A549 (cell line): ENCODE measurements at regions not wholly inside any gene's neighbourhood (a gene's known extent, or its start where the extent isn't known, plus 50 kb on each side); places are given as distances from the start of the nearest gene placed in this dataset.

Experiments
- ATAC-seq, 2 experiments: fragments of 200-7000 bp in 1 of 2; fragments of >200 bp in 1 of 2; cut with Nextera tagmentation in 1 of 2; cut with Tn5 transposase in 1 of 2; 3 replicates each; pipeline versions ENCODE4 v1.8.0 to v1.9.1; 2018 to 2020; ENCODE audit warnings: mild to moderate bottlenecking in 1 of 2, moderate library complexity in 1 of 2
- CTCF ChIA-PET: fragments of 300-600 bp; sonication (Branson Sonifier 250); formaldehyde crosslinking; extraction: SDS; loops from one replicate; lab custom pipeline; 2021; ENCODE audit warnings: antibody characterized with exemption, inconsistent platforms; lab: Yijun Ruan, JAX
- POLR2A ChIA-PET: fragments of 350-600 bp; formaldehyde crosslinking; extraction: SDS; loops from one replicate; lab custom pipeline; 2021; ENCODE audit warnings: antibody characterized with exemption, inconsistent platforms; lab: Yijun Ruan, JAX
- DNase-seq, 2 experiments: peaks; one replicate each; pipeline versions ENCODE4 v3.0.0 to v3.0.0-alpha.2; 2011 to 2016; ENCODE audit warnings: low read depth in 1 of 2, low spot score in 1 of 2
- FAIRE-seq: peaks from 2 replicates; lab custom pipeline; 2011; peaks lifted over from hg19 to GRCh38; lab: Jason Lieb, UNC
- H3K27ac ChIP-seq, 2 experiments: fragments of >200 bp; sonication (Bioruptor Twin); formaldehyde crosslinking; 3 replicates each; pipeline ENCODE4 v1.5.1; 2016 to 2017
- H3K4me1 ChIP-seq: fragments of >200 bp; sonication (Bioruptor Twin); formaldehyde crosslinking; 3 replicates; pipeline ENCODE4 v1.6.1; 2016
- H3K4me2 ChIP-seq: fragments of >200 bp; sonication (Bioruptor Twin); formaldehyde crosslinking; 3 replicates; pipeline ENCODE4 v1.6.1; 2016
- H3K4me3 ChIP-seq: fragments of >200 bp; sonication (Bioruptor Twin); formaldehyde crosslinking; 3 replicates; pipeline ENCODE4 v1.5.1; 2016
- H3K9me3 ChIP-seq: fragments of >200 bp; sonication (Bioruptor Twin); formaldehyde crosslinking; 3 replicates; pipeline ENCODE4 v1.6.1; 2016
- BCL3 ChIP-seq: fragments of >200 bp; sonication (Bioruptor Twin); formaldehyde crosslinking; IDR thresholded peaks from 3 replicates; pipeline ENCODE4 v1.6.1; 2016
- BHLHE40 ChIP-seq: IDR thresholded peaks from 2 replicates; pipeline ENCODE4 v1.6.1; 2012; ENCODE audit warnings: low read depth, low read length, inconsistent platforms
- CBX2 ChIP-seq: fragments of 200-600 bp; sonication (generic); IDR thresholded peaks from 2 replicates; pipeline ENCODE4 v1.6.1; 2016; ENCODE audit warnings: low read depth, mild to moderate bottlenecking, borderline replicate concordance
- CBX8 ChIP-seq: fragments of 200-600 bp; sonication (generic); IDR thresholded peaks from 2 replicates; pipeline ENCODE4 v1.6.1; 2016
- ESRRA ChIP-seq: fragments of 150-350 bp; IDR thresholded peaks from 2 replicates; pipeline ENCODE4 v1.6.1; 2014; ENCODE audit warnings: mild to moderate bottlenecking, low read length, borderline replicate concordance
- HOXA7 ChIP-seq: fragments of 250-450 bp; sonication (Bioruptor Pico); IDR thresholded peaks from 2 replicates; pipeline ENCODE4 v1.5.0; 2020; ENCODE audit warnings: mild to moderate bottlenecking, moderate library complexity
- KDM5A ChIP-seq: fragments of 200-600 bp; sonication (generic); IDR thresholded peaks from 2 replicates; pipeline ENCODE4 v1.6.1; 2016; ENCODE audit warnings: antibody characterized with exemption, mild to moderate bottlenecking
- MAFK ChIP-seq: fragments of 450-650 bp; IDR thresholded peaks from 2 replicates; pipeline ENCODE4 v1.6.1; 2014; ENCODE audit not compliant: partially characterized antibody
- MAZ ChIP-seq: fragments of 150-350 bp; IDR thresholded peaks from 2 replicates; pipeline ENCODE4 v1.6.1; 2014; ENCODE audit warnings: antibody characterized with exemption, low read depth, low read length, borderline replicate concordance
- POLR2A ChIP-seq: IDR thresholded peaks from 2 replicates; pipeline ENCODE4 v1.6.1; 2012; ENCODE audit warnings: mild to moderate bottlenecking, low read length
- RFX5 ChIP-seq: fragments of 450-650 bp; IDR thresholded peaks from 2 replicates; pipeline ENCODE4 v1.7.1; 2014; ENCODE audit warnings: antibody characterized with exemption, mild to moderate bottlenecking, moderate library complexity
- RNF2 ChIP-seq: fragments of 200-600 bp; sonication (generic); IDR thresholded peaks from 2 replicates; pipeline ENCODE4 v1.6.1; 2016; ENCODE audit warnings: low read depth, mild to moderate bottlenecking, antibody characterized with exemption, moderate library complexity, borderline replicate concordance
- ZC3H11A ChIP-seq: fragments of 450-650 bp; IDR thresholded peaks from 2 replicates; pipeline ENCODE4 v1.6.1; 2014; ENCODE audit warnings: antibody characterized with exemption, mild to moderate bottlenecking
- WGBS: methylation state at CpG from one replicate; pipeline ENCODE4 v1.1.6; 2017; ENCODE audit errors: missing lambda C conversion rate; 5-methylcytosine and 5-hydroxymethylcytosine counted together
- TF ChIP-seq, protein P1 (sequence below): fragments of 200-600 bp; sonication (generic); IDR thresholded peaks from 2 replicates; pipeline ENCODE4 v1.6.1; 2016; ENCODE audit warnings: antibody characterized with exemption, mild to moderate bottlenecking, moderate library complexity

DNA sequence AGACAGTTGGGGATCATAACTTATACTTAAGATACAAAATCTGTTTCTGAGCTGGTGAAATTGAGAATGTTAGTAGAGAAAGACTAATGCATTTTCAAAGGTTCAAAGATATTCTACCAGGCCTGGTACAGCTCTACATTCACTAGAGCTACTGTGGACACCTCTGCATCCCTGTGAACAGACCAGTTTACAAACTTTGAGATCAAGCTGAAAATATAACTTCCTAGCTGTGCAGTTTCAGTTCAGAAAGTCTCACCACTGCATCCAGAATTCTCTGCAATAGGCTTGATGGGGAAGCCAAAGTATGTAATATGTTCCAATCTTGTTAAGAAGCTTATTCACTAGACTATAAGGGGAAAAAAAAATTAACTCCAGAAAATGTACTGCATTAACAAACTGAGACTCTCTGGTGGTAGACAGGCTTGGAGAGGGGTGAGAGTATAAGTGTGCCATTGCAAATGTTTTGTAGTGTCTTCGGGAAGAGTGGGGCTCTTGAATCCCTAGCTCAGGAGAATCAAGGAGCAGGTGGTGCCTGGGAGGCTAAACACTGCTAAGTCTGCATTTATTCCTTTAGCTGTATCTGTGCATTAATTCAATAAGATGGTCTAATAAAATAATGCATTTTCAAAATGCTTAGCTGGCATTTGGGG, 671.9 kb downstream of the NR2F1-AS1 start:
- CTCF ChIA-PET, result interaction anchor here (0.6 to 1.5 kb wide), 7 partner anchors 14 to 1829 kb away, joined by 3 to 4 read pairs (median 3); no protein-coding TSS in a partner anchor
- 80% methylated on average over 1 of the region's 1 CpG for WGBS
- no peak for ATAC-seq

GRCh38 chr5:92907938-92908606, 672.9 kb downstream of the NR2F1-AS1 start:
- FAIRE-seq (no peak), ATAC-seq (no peak), DNase-seq (no peak)
- no peak overlapping the region for H3K4me3 ChIP-seq
- H3K4me2 ChIP-seq, result peak overlapping the region; percentile 35; the same call in 2 of the 3 replicates
- H3K4me1 ChIP-seq, result peaks cover 8% of the 10 kb centered on the region; the same call in 1 of the 3 replicates
- no peaks in the 10 kb centered on the region for H3K9me3 ChIP-seq
- H3K27ac ChIP-seq, result 0 out of 6 replicates have a peak overlapping the region, but pooled peaks of 1 of the 2 experiments have one; percentile 15
- POLR2A ChIA-PET, result no interaction called here
- WGBS, result 54% methylated on average over 2 of the region's 2 CpGs
- CTCF ChIA-PET, result interaction anchor here (0.6 to 1.5 kb wide), 3 partner anchors 653 to 1830 kb away, joined by 3 to 4 read pairs (median 3); no protein-coding TSS in a partner anchor
- TF ChIP-seq, protein P1, sequence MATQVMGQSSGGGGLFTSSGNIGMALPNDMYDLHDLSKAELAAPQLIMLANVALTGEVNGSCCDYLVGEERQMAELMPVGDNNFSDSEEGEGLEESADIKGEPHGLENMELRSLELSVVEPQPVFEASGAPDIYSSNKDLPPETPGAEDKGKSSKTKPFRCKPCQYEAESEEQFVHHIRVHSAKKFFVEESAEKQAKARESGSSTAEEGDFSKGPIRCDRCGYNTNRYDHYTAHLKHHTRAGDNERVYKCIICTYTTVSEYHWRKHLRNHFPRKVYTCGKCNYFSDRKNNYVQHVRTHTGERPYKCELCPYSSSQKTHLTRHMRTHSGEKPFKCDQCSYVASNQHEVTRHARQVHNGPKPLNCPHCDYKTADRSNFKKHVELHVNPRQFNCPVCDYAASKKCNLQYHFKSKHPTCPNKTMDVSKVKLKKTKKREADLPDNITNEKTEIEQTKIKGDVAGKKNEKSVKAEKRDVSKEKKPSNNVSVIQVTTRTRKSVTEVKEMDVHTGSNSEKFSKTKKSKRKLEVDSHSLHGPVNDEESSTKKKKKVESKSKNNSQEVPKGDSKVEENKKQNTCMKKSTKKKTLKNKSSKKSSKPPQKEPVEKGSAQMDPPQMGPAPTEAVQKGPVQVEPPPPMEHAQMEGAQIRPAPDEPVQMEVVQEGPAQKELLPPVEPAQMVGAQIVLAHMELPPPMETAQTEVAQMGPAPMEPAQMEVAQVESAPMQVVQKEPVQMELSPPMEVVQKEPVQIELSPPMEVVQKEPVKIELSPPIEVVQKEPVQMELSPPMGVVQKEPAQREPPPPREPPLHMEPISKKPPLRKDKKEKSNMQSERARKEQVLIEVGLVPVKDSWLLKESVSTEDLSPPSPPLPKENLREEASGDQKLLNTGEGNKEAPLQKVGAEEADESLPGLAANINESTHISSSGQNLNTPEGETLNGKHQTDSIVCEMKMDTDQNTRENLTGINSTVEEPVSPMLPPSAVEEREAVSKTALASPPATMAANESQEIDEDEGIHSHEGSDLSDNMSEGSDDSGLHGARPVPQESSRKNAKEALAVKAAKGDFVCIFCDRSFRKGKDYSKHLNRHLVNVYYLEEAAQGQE, result no peak
- peak; percentile 94 for TF ChIP-seq MAFK

More for the DNA sequence above, 671.9 kb downstream of the NR2F1-AS1 start:
- POLR2A ChIA-PET, result no interaction called here
- Histone ChIP-seq H3K27ac (no peak overlapping the region), H3K9me3 (no peaks in the 10 kb centered on the region), H3K4me2 (no peak overlapping the region), H3K4me3 (no peak overlapping the region), H3K4me1 (peaks cover 8% of the 10 kb centered on the region; the same call in 1 of the 3 replicates)
- TF ChIP-seq, protein P1, result no peak
- TF ChIP-seq MAFK, result peak; percentile 49
- FAIRE-seq (no peak), DNase-seq (no peak)

DNA sequence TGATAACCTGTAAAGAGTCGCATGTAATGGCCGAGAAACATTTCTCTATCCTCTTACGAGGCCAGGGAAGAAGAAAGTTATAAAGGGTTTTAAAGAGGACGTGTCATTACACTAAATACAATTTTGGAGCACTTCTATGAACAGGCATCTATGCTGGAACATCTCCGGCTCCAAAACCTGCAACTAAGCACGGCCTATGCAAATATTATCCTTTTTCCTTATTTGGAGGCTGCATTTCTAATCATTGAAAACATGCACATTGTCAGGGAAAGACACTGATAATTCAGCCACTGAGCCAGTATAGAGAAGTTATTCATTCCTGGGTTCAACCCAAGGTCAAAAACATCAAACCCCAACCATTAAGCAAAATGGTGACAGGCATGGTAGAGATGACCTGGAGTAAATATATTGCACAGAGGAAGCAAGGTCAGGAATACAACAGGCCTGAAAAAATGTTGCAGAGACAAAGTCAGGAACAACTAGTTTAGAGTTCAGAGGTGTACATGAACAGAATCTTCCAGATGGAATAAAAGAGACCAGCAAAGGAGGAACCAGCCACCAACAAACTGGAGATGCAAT, 674.1 kb downstream of the NR2F1-AS1 start:
- no peak for FAIRE-seq
- ATAC-seq, result no peak

More for the DNA sequence above, 674.1 kb downstream of the NR2F1-AS1 start:
- H3K27ac ChIP-seq, result no peak overlapping the region
- TF ChIP-seq RNF2, result no peak
- TF ChIP-seq HOXA7 (CRISPR knock-in tag), result no peak
- no peak for TF ChIP-seq KDM5A
- no peak for TF ChIP-seq CBX8
- TF ChIP-seq ZC3H11A, result no peak
- TF ChIP-seq ESRRA, result no peak
- no peak for TF ChIP-seq BHLHE40
- TF ChIP-seq POLR2A, result no peak
- TF ChIP-seq BCL3, result no peak
- TF ChIP-seq CBX2, result no peak
- no peak for TF ChIP-seq RFX5
- TF ChIP-seq MAZ, result no peak
- TF ChIP-seq, all 56 proteins: peak for 0
- DNase-seq, result no peak
- H3K4me2 ChIP-seq, result no peak overlapping the region
- 85% methylated on average over 6 of the region's 6 CpGs for WGBS
- CTCF ChIA-PET, result no interaction called here
- H3K9me3 ChIP-seq, result no peaks in the 10 kb centered on the region
- no peak overlapping the region for H3K4me3 ChIP-seq
- POLR2A ChIA-PET, result no interaction called here
- H3K4me1 ChIP-seq, result peaks cover 8% of the 10 kb centered on the region; the same call in 1 of the 3 replicates
